MM.1S (cell line): ENCODE measurements at regions not wholly inside any gene's neighbourhood (a gene's known extent, or its start where the extent isn't known, plus 50 kb on each side); places are given as distances from the start of the nearest gene placed in this dataset.

Experiments
- DNase-seq: peaks from one replicate; pipeline ENCODE4 v3.0.0-alpha.2; 2015
- H2AFZ ChIP-seq: fragments of 300-600 bp; sonication (generic); 2 replicates; pipeline ENCODE4 v1.6.0; 2016; ENCODE audit warnings: antibody characterized with exemption, low read length
- H3F3A ChIP-seq: fragments of 300-600 bp; sonication (generic); 2 replicates; pipeline ENCODE4 v1.6.1; 2016; ENCODE audit warnings: mild to moderate bottlenecking, antibody characterized with exemption, low read length, moderate library complexity, mixed read lengths; ENCODE audit not compliant: insufficient read depth
- H3K27ac ChIP-seq: fragments of 300-600 bp; sonication (generic); 2 replicates; pipeline ENCODE4 v1.5.1; 2016; ENCODE audit warnings: mild to moderate bottlenecking, low read length
- H3K27me3 ChIP-seq: fragments of 300-600 bp; sonication (generic); replicated peaks from 2 replicates; pipeline ENCODE4 v1.6.0; 2016; ENCODE audit warnings: low read length; ENCODE audit not compliant: insufficient read depth
- H3K36me3 ChIP-seq: fragments of 300-600 bp; sonication (generic); replicated peaks from 2 replicates; pipeline ENCODE4 v1.6.1; 2016; ENCODE audit warnings: mild to moderate bottlenecking, low read length, mixed read lengths; ENCODE audit not compliant: insufficient read depth
- H3K4me1 ChIP-seq: fragments of 300-600 bp; sonication (generic); 2 replicates; pipeline ENCODE4 v1.6.1; 2016; ENCODE audit warnings: low read length, mixed read lengths
- H3K4me2 ChIP-seq: fragments of 300-600 bp; sonication (generic); 2 replicates; pipeline ENCODE4 v1.6.0; 2016; ENCODE audit warnings: low read depth, low read length
- H3K4me3 ChIP-seq: fragments of 300-600 bp; sonication (generic); 2 replicates; pipeline ENCODE4 v1.5.1; 2016; ENCODE audit warnings: low read length, mixed read lengths
- H3K79me2 ChIP-seq: fragments of 300-600 bp; sonication (generic); 2 replicates; pipeline ENCODE4 v1.6.1; 2016; ENCODE audit warnings: mixed run types, low read length, mixed read lengths
- H3K9ac ChIP-seq: fragments of 300-600 bp; sonication (generic); 2 replicates; pipeline ENCODE4 v1.6.1; 2016; ENCODE audit warnings: low read length, mixed read lengths
- H3K9me2 ChIP-seq: fragments of 300-600 bp; sonication (generic); replicated peaks from 2 replicates; pipeline ENCODE4 v1.6.1; 2016; ENCODE audit warnings: mild to moderate bottlenecking, low read length, mixed read lengths; ENCODE audit not compliant: insufficient read depth
- H3K9me3 ChIP-seq: fragments of 300-600 bp; sonication (generic); replicated peaks from 2 replicates; pipeline ENCODE4 v1.6.1; 2016; ENCODE audit warnings: mild to moderate bottlenecking, low read length, mixed read lengths; ENCODE audit not compliant: insufficient read depth
- H4K20me1 ChIP-seq: fragments of 300-600 bp; sonication (generic); 2 replicates; pipeline ENCODE4 v1.6.1; 2016; ENCODE audit warnings: mild to moderate bottlenecking, low read length, moderate library complexity, mixed read lengths; ENCODE audit not compliant: insufficient read depth
- CTCF ChIP-seq: fragments of 300-600 bp; sonication (generic); IDR thresholded peaks from 2 replicates; pipeline ENCODE4 v1.5.1; 2016; ENCODE audit warnings: antibody characterized with exemption, low read length, mixed read lengths
- EZH2 ChIP-seq: fragments of 300-600 bp; sonication (generic); optimal IDR thresholded peaks from 2 replicates; pipeline ENCODE3; 2017; ENCODE audit warnings: low read depth, mild to moderate bottlenecking, antibody characterized with exemption, low read length, mixed read lengths
- EZH2phosphoT487 ChIP-seq: fragments of 300-600 bp; sonication (generic); IDR thresholded peaks from 2 replicates; pipeline ENCODE4 v1.6.1; 2018; ENCODE audit warnings: antibody characterized with exemption, low read length

DNA sequence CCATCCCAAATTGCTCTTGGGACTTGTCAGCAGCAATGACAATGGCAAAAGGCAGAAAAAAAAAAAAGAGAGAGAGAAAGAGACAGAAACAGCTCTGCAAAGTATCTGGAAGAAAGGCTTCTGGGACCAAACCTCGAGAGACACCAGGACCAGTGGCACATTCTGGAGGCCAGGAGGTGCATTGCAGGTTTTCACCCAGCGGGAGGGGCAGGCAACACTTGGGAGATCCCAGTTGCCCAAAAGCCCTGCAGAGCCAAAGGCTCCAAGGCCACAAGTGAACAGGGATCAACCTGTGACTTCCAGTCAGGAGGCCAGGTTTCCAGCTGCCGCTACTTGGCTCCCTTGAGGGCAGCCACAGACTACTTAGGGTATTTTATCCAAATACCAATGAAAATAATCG is 110.8 kb upstream of the CDH5 start:
- no peaks in the 10 kb centered on the region for H4K20me1 ChIP-seq
- H3K4me3 ChIP-seq: no peak overlapping the region
- no peaks in the 10 kb centered on the region for H3K36me3 ChIP-seq
- no peaks in the 10 kb centered on the region for H3K79me2 ChIP-seq
- no peak for DNase-seq
- H3K4me1 ChIP-seq: no peaks in the 10 kb centered on the region
- no peaks in the 10 kb centered on the region for H3K9me3 ChIP-seq
- TF ChIP-seq EZH2 (no peak), CTCF (no peak), EZH2phosphoT487 (no peak)
- no peak overlapping the region for H3K9ac ChIP-seq
- H3K4me2 ChIP-seq: no peak overlapping the region
- no peak overlapping the region for H2AFZ ChIP-seq
- no peak overlapping the region for H3K27ac ChIP-seq
- no peaks in the 10 kb centered on the region for H3K27me3 ChIP-seq
- H3F3A ChIP-seq: no peaks in the 10 kb centered on the region
- no peaks in the 10 kb centered on the region for H3K9me2 ChIP-seq

- Histone ChIP-seq H3K4me3 (no peak overlapping the region), H3F3A (no peaks in the 10 kb centered on the region), H3K9me2 (no peaks in the 10 kb centered on the region), H3K27ac (no peak overlapping the region), H4K20me1 (no peaks in the 10 kb centered on the region), H2AFZ (no peak overlapping the region), H3K27me3 (no peaks in the 10 kb centered on the region), H3K36me3 (no peaks in the 10 kb centered on the region), H3K4me1 (no peaks in the 10 kb centered on the region), H3K9me3 (no peaks in the 10 kb centered on the region), H3K9ac (no peak overlapping the region), H3K4me2 (no peak overlapping the region), H3K79me2 (no peaks in the 10 kb centered on the region)
- DNase-seq: no peak
- TF ChIP-seq CTCF (no peak), EZH2phosphoT487 (no peak), EZH2 (no peak)
Measured at GRCh38 chr16:66254751-66255150, 111.7 kb upstream of the CDH5 start.

DNA sequence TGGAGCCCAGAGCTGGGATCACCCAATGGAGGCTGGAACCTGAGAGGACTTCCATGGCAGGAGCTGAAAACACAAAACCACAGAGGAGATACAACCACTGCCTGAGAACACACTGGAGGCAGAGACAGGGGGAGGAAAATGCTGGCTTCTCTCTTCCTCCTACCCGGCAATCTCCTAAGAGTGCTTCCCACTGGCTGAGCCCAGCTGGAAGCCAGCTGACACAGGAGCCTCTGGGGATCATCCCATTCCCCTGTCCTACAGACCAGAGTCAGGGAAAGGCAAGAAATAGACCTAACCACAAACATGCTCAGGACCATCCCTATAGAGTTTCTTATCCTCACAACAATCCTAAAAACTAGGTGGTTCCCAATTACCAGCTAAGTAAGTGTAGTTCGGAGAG is 112.4 kb upstream of the CDH5 start:
- Histone ChIP-seq H3K9me3 (no peaks in the 10 kb centered on the region), H3K4me1 (no peaks in the 10 kb centered on the region), H2AFZ (no peak overlapping the region), H3K27me3 (no peaks in the 10 kb centered on the region), H3K27ac (no peak overlapping the region), H3F3A (no peaks in the 10 kb centered on the region), H4K20me1 (no peaks in the 10 kb centered on the region), H3K9ac (no peak overlapping the region), H3K4me2 (no peak overlapping the region), H3K36me3 (no peaks in the 10 kb centered on the region), H3K4me3 (no peak overlapping the region), H3K79me2 (no peaks in the 10 kb centered on the region), H3K9me2 (no peaks in the 10 kb centered on the region)
- no peak for TF ChIP-seq EZH2
- TF ChIP-seq EZH2phosphoT487: no peak
- TF ChIP-seq CTCF: no peak
- DNase-seq: no peak
